Mesothelial cell of epicardium (in vitro differentiated cells): ENCODE measurements at regions not wholly inside any gene's neighbourhood (a gene's known extent, or its start where the extent isn't known, plus 50 kb on each side); places are given as distances from the start of the nearest gene placed in this dataset.

ENCODE experiments used
- DNase-seq, 2 experiments: peaks; one replicate each; pipeline ENCODE4 v3.0.0; 2021; ENCODE audit warnings: low spot score in 2 of 2; ENCODE audit not compliant: unreplicated experiment in 2 of 2
- H3K27ac Mint-ChIP-seq: 2 replicates; pipeline ENCODE4 v1.8.0; 2021; ENCODE audit warnings: mixed read lengths
- H3K27me3 Mint-ChIP-seq: 2 replicates; pipeline ENCODE4 v1.8.0; 2021; ENCODE audit warnings: low read depth, mixed read lengths
- H3K36me3 Mint-ChIP-seq: 2 replicates; pipeline ENCODE4 v1.8.0; 2021; ENCODE audit warnings: mixed read lengths
- H3K4me1 Mint-ChIP-seq: 2 replicates; pipeline ENCODE4 v1.8.0; 2021; ENCODE audit warnings: mixed read lengths
- H3K4me3 Mint-ChIP-seq: 2 replicates; pipeline ENCODE4 v1.8.0; 2021; ENCODE audit warnings: mild to moderate bottlenecking, moderate library complexity, mixed read lengths
- H3K9me3 Mint-ChIP-seq: 2 replicates; pipeline ENCODE4 v1.8.0; 2021; ENCODE audit warnings: mixed read lengths
- TF ChIP-seq, protein P1 (sequence below): fragments of 200-600 bp; sonication (generic); IDR thresholded peaks from one replicate; pipeline ENCODE4 v1.5.0; 2021; ENCODE audit warnings: antibody characterized with exemption; ENCODE audit not compliant: unreplicated experiment

GRCh38 chr10:107280293-107280692 lies 115.8 kb upstream of the SORCS1 start:
- no peak overlapping the region for H3K27ac Mint-ChIP-seq
- no peak overlapping the region for H3K4me3 Mint-ChIP-seq
- no peak for DNase-seq
- H3K4me1 Mint-ChIP-seq, result no peaks in the 10 kb centered on the region
- H3K9me3 Mint-ChIP-seq, result peaks cover 25% of the 10 kb centered on the region
- no peaks in the 10 kb centered on the region for H3K36me3 Mint-ChIP-seq
- TF ChIP-seq, protein P1, sequence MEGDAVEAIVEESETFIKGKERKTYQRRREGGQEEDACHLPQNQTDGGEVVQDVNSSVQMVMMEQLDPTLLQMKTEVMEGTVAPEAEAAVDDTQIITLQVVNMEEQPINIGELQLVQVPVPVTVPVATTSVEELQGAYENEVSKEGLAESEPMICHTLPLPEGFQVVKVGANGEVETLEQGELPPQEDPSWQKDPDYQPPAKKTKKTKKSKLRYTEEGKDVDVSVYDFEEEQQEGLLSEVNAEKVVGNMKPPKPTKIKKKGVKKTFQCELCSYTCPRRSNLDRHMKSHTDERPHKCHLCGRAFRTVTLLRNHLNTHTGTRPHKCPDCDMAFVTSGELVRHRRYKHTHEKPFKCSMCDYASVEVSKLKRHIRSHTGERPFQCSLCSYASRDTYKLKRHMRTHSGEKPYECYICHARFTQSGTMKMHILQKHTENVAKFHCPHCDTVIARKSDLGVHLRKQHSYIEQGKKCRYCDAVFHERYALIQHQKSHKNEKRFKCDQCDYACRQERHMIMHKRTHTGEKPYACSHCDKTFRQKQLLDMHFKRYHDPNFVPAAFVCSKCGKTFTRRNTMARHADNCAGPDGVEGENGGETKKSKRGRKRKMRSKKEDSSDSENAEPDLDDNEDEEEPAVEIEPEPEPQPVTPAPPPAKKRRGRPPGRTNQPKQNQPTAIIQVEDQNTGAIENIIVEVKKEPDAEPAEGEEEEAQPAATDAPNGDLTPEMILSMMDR, result no peak
- H3K27me3 Mint-ChIP-seq, result peaks cover 8% of the 10 kb centered on the region

DNA sequence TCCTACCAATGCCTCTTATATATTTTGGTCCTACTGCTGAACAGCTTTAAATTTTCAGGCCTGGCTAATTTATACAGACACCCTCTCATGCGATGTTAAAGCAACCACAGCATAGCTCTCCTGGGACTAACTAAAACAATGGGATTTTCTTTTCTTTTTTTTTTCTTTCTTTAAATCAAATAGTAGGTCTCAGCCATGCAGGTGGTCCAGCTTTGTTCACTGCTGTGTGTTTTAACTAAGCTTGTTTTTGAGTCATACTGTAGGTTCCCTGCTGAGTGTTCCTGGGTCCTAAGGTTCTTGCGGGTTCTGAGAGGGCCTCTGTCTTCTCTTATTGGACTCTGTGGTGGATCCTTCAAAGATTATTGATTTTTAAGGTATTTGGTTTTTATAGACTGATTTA lies 113.1 kb upstream of the SORCS1 start:
- H3K27me3 Mint-ChIP-seq, result peaks cover 11% of the 10 kb centered on the region
- peaks cover 19% of the 10 kb centered on the region for H3K9me3 Mint-ChIP-seq
- H3K36me3 Mint-ChIP-seq, result no peaks in the 10 kb centered on the region
- no peak overlapping the region for H3K27ac Mint-ChIP-seq
- H3K4me3 Mint-ChIP-seq, result no peak overlapping the region
- TF ChIP-seq, protein P1, result no peak
- no peaks in the 10 kb centered on the region for H3K4me1 Mint-ChIP-seq
- DNase-seq, result no peak

DNA sequence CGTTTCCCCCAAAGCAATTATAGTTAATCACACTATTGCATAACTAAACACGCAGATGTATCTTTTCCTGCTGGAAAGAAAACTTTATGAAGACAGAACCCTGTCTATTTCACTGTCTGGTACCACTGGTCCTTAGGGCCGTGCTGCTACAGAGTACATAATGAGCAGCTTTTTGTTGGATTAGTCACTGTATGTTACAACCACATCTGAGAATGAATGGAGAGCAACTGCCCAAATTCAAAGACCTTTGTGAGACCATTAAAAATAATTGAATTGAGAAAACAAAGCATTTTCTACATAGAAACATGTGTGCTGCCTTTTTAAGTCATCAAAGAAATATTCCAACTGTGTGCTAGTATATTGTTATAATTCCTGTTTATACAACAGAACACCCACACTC lies 111.3 kb upstream of the SORCS1 start:
- H3K27ac Mint-ChIP-seq, result no peak overlapping the region
- TF ChIP-seq, protein P1, result no peak
- H3K4me1 Mint-ChIP-seq, result no peaks in the 10 kb centered on the region
- no peaks in the 10 kb centered on the region for H3K36me3 Mint-ChIP-seq
- H3K27me3 Mint-ChIP-seq, result peaks cover 11% of the 10 kb centered on the region
- H3K4me3 Mint-ChIP-seq, result no peak overlapping the region
- DNase-seq, result no peak
- H3K9me3 Mint-ChIP-seq, result peaks cover 3% of the 10 kb centered on the region

DNA sequence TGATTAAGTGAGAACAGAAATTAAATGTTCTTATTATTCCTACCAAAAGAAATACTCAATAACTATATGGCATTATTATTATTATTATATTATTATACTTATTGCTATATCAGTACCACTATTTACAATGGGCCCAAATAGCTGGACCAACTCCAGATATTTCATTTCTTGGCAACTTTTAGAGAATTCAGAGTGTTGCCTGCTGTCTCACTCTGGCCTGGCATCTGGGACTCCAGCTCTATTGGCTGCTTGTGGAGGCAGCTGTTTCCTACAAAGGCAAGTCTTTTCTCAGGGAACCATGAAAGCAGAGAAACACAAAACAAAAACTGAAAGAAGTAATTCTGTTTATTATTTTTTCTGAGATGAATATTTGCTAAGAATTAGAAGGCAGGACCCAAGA lies 105.1 kb upstream of the SORCS1 start:
- peaks cover 14% of the 10 kb centered on the region for H3K27me3 Mint-ChIP-seq
- TF ChIP-seq, protein P1, result no peak
- no peak overlapping the region for H3K27ac Mint-ChIP-seq
- H3K9me3 Mint-ChIP-seq, result no peaks in the 10 kb centered on the region
- H3K36me3 Mint-ChIP-seq, result no peaks in the 10 kb centered on the region
- no peaks in the 10 kb centered on the region for H3K4me1 Mint-ChIP-seq
- no peak overlapping the region for H3K4me3 Mint-ChIP-seq
- DNase-seq, result no peak

- Mint-ChIP-seq H3K27ac (no peak overlapping the region), H3K4me1 (no peaks in the 10 kb centered on the region), H3K36me3 (no peaks in the 10 kb centered on the region), H3K4me3 (no peak overlapping the region), H3K9me3 (no peaks in the 10 kb centered on the region), H3K27me3 (peaks cover 4% of the 10 kb centered on the region)
- DNase-seq, result no peak
- TF ChIP-seq, protein P1, result no peak
Observed at GRCh38 chr10:107264742-107265141, 100.2 kb upstream of the SORCS1 start.

DNA sequence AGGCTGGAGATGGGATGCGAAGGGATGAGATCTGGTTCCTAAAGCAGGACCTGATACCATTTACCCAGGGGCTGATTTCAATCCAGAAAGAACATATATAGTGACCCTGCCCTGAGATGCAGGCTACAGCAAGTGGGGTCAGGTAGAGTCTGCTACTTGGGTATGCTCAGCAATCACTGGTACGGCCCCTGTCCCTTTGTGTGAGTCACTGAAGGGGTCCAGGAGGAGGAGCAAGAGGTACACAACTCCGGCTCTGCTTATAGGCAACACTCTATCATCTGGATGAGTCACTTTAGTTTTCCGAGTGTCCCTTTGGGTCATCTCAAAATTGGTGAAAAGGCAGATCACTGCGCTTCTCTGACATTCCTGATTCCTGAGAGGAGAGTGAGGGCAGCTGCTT lies 79.6 kb upstream of the SORCS1 start:
- H3K27me3 Mint-ChIP-seq, result peaks cover 1% of the 10 kb centered on the region
- H3K27ac Mint-ChIP-seq, result no peak overlapping the region
- H3K36me3 Mint-ChIP-seq, result no peaks in the 10 kb centered on the region
- TF ChIP-seq, protein P1, result no peak
- no peaks in the 10 kb centered on the region for H3K9me3 Mint-ChIP-seq
- DNase-seq, result no peak
- no peaks in the 10 kb centered on the region for H3K4me1 Mint-ChIP-seq
- no peak overlapping the region for H3K4me3 Mint-ChIP-seq
